HG03571 (cell line): ENCODE measurements at regions not wholly inside any gene's neighbourhood (a gene's known extent, or its start where the extent isn't known, plus 50 kb on each side); places are given as distances from the start of the nearest gene placed in this dataset.
"Not testable (repeated sequence)": the region's sequence is repeated elsewhere in the genome, so short reads cannot be mapped to it uniquely, and the experiment has no call there.

Experiments used
- ATAC-seq: cut with Tn5 transposase; IDR thresholded peaks from one replicate; pipeline ENCODE4 v1.9.1; 2021; ENCODE audit not compliant: unreplicated experiment

- no peak for ATAC-seq
Measured at GRCh38 chrX:55813150-55813549, 95.6 kb downstream of the RRAGB start.

GRCh38 chrX:55815546-55815945 lies 98.0 kb downstream of the RRAGB start:
- ATAC-seq = no peak

GRCh38 chrX:55816023-55816422 lies 98.5 kb downstream of the RRAGB start:
- ATAC-seq = no peak

- no peak for ATAC-seq
Measured at GRCh38 chrX:55818673-55819375, 101.3 kb downstream of the RRAGB start.

GRCh38 chrX:55839485-55839884 lies 121.9 kb downstream of the RRAGB start:
- ATAC-seq = no peak

GRCh38 chrX:55841962-55842752 lies 124.6 kb downstream of the RRAGB start:
- no peak for ATAC-seq

- ATAC-seq = not testable (repeated sequence)
Measured at GRCh38 chrX:55866779-55867178, 149.2 kb downstream of the RRAGB start.

- ATAC-seq = peak; percentile 90
Measured at GRCh38 chrX:55867181-55867651, 149.7 kb downstream of the RRAGB start.

GRCh38 chrX:55867708-55868107 lies 150.2 kb downstream of the RRAGB start:
- peak; percentile 60 for ATAC-seq

- ATAC-seq = peak; percentile 71
Measured at GRCh38 chrX:55874807-55875206, 157.3 kb downstream of the RRAGB start.

GRCh38 chrX:55883541-55883940 lies 166.0 kb downstream of the RRAGB start:
- not testable (repeated sequence) for ATAC-seq

- peak; percentile 74 for ATAC-seq
Measured at GRCh38 chrX:55907968-55908607, 190.5 kb downstream of the RRAGB start.

- peak; percentile 58 for ATAC-seq
Measured at GRCh38 chrX:55908661-55909212, 191.2 kb downstream of the RRAGB start.

- peak; percentile 85 for ATAC-seq
Measured at GRCh38 chrX:55919367-55920221, 202.0 kb downstream of the RRAGB start.

- ATAC-seq = no peak
Measured at GRCh38 chrX:55924574-55924973, 207.0 kb downstream of the RRAGB start.

GRCh38 chrX:55928529-55928928 lies 211.0 kb downstream of the RRAGB start:
- ATAC-seq = not testable (repeated sequence)
